Activated CD4-positive, alpha-beta T cell treated with anti-CD3 and anti-CD28 coated beads for 36 hours (primary cell): ENCODE measurements at regions not wholly inside any gene's neighbourhood (a gene's known extent, or its start where the extent isn't known, plus 50 kb on each side); places are given as distances from the start of the nearest gene placed in this dataset.
A peak's percentile ranks its signal among the peaks of the same experiment; 100 is the strongest.

ENCODE experiments used
- ATAC-seq: fragments of 200-7000 bp; cut with Tn5 transposase; one replicate; pipeline ENCODE4 v1.10.0; 2021; ENCODE audit warnings: mild to moderate bottlenecking, moderate library complexity
- CTCF ChIA-PET: fragments of 350-600 bp; sonication (Branson Sonifier 250); formaldehyde crosslinking; loops from one replicate; lab custom pipeline; 2021; ENCODE audit warnings: antibody characterized with exemption; lab: Charles Lee
- POLR2A ChIA-PET: fragments of 350-600 bp; sonication (Branson Sonifier 250); formaldehyde crosslinking; loops from one replicate; lab custom pipeline; 2021; ENCODE audit warnings: antibody characterized with exemption, inconsistent platforms; lab: Charles Lee
- DNase-seq: peaks from one replicate; pipeline ENCODE4 v3.0.0-alpha.2; 2020
- H3K27ac Mint-ChIP-seq: one replicate; pipeline ENCODE4 v1.8.0; 2021; ENCODE audit warnings: mixed read lengths
- H3K27me3 Mint-ChIP-seq: one replicate; pipeline ENCODE4 v1.8.0; 2021; ENCODE audit warnings: mixed read lengths
- H3K36me3 Mint-ChIP-seq: one replicate; pipeline ENCODE4 v1.8.0; 2021; ENCODE audit warnings: low read depth, mixed read lengths
- H3K4me1 Mint-ChIP-seq: one replicate; pipeline ENCODE4 v1.8.0; 2021; ENCODE audit warnings: mixed read lengths
- H3K4me3 Mint-ChIP-seq: one replicate; pipeline ENCODE4 v1.8.0; 2021; ENCODE audit warnings: mild to moderate bottlenecking, moderate library complexity, mixed read lengths
- H3K9me3 Mint-ChIP-seq: one replicate; pipeline ENCODE4 v1.8.0; 2021; ENCODE audit warnings: low read depth, mixed read lengths
- intact Hi-C, 2 experiments: fragments of 100-400 bp; cut with DNase I in 1 of 2; cut with micrococcal nuclease in 1 of 2; formaldehyde crosslinking; loops; one replicate each; pipeline versions ENCODE4 v1.14.2 to v1.15.1; 2022 to 2024; cut with DNase I, micrococcal nuclease

- POLR2A ChIA-PET, result no interaction called here
- no peak overlapping the region for H3K4me3 Mint-ChIP-seq
- peak; percentile 78 for DNase-seq
- H3K9me3 Mint-ChIP-seq, result no peaks in the 10 kb centered on the region
- no peaks in the 10 kb centered on the region for H3K4me1 Mint-ChIP-seq
- intact Hi-C loops, result loop anchor here in 1 of 2 experiments (5.0 kb wide), 1 partner anchor 137 kb away; no protein-coding TSS in a partner anchor
- H3K36me3 Mint-ChIP-seq, result peaks cover 2% of the 10 kb centered on the region
- ATAC-seq, result peak; percentile 74
- no peaks in the 10 kb centered on the region for H3K27me3 Mint-ChIP-seq
- no peak overlapping the region for H3K27ac Mint-ChIP-seq
- CTCF ChIA-PET, result interaction anchor here (0.6 to 1.8 kb wide), 20 partner anchors 9 to 1096 kb away, joined by 3 to 18 read pairs (median 4); no protein-coding TSS in a partner anchor
These were observed 81.1 kb downstream of the RTP5 start for GRCh38 chr2:241950413-241951315.

DNA sequence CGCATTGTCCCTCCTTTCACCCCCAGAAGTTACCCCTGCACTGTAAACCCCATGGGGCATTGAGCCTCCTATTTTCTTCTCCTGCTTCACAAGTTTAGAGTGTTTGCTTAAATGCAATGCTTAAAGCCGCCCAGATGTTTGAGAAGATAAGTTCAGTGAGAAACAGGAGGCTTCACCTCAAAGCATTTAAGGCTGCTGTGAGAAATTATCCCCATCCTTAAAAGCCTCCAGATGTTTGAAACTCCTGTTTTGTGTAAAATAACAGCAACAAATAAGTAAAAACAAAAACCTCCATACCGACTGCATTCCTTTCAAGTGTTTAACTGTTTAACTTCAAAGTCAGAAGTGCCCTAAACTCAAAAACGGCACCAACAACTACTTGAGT lies 81.8 kb downstream of the RTP5 start:
- no peak overlapping the region for H3K27ac Mint-ChIP-seq
- ChIA-PET CTCF (interaction anchor here (0.7 to 1.8 kb wide), 15 partner anchors 9 to 214 kb away, joined by 3 to 18 read pairs (median 5); no protein-coding TSS in a partner anchor), POLR2A (no interaction called here)
- H3K9me3 Mint-ChIP-seq, result no peaks in the 10 kb centered on the region
- ATAC-seq (no peak), DNase-seq (no peak)
- H3K4me1 Mint-ChIP-seq, result no peaks in the 10 kb centered on the region
- intact Hi-C loops, result loop anchor here in 1 of 2 experiments (5.0 kb wide), 1 partner anchor 136 kb away; no protein-coding TSS in a partner anchor
- no peak overlapping the region for H3K4me3 Mint-ChIP-seq
- no peaks in the 10 kb centered on the region for H3K27me3 Mint-ChIP-seq
- H3K36me3 Mint-ChIP-seq, result no peaks in the 10 kb centered on the region

GRCh38 chr2:241951920-241952319 lies 82.4 kb downstream of the RTP5 start:
- ChIA-PET CTCF (interaction anchor here (1.8 kb wide), 1 partner anchor 18 kb away, joined by 7 read pairs; no protein-coding TSS in a partner anchor), POLR2A (no interaction called here)
- no peak overlapping the region for H3K27ac Mint-ChIP-seq
- ATAC-seq (no peak), DNase-seq (no peak)
- intact Hi-C loops, result loop anchor here in 1 of 2 experiments (5.0 kb wide), 1 partner anchor 135 kb away; no protein-coding TSS in a partner anchor
- no peaks in the 10 kb centered on the region for H3K4me1 Mint-ChIP-seq
- H3K27me3 Mint-ChIP-seq, result no peaks in the 10 kb centered on the region
- no peak overlapping the region for H3K4me3 Mint-ChIP-seq
- H3K9me3 Mint-ChIP-seq, result no peaks in the 10 kb centered on the region
- H3K36me3 Mint-ChIP-seq, result peaks cover under 1% of the 10 kb centered on the region

GRCh38 chr2:241952816-241953215 lies 83.3 kb downstream of the RTP5 start:
- Mint-ChIP-seq H3K36me3 (peaks cover 2% of the 10 kb centered on the region), H3K27me3 (no peaks in the 10 kb centered on the region), H3K27ac (no peak overlapping the region), H3K4me3 (no peak overlapping the region), H3K4me1 (no peaks in the 10 kb centered on the region), H3K9me3 (no peaks in the 10 kb centered on the region)
- no peak for ATAC-seq
- no peak for DNase-seq
- intact Hi-C loops, result loop anchor here in 1 of 2 experiments (5.0 kb wide), 1 partner anchor 134 kb away; no protein-coding TSS in a partner anchor
- ChIA-PET POLR2A (no interaction called here), CTCF (interaction anchor here (0.5 to 0.8 kb wide), 2 partner anchors 15 to 18 kb away, joined by 3 read pairs; no protein-coding TSS in a partner anchor)

- H3K9me3 Mint-ChIP-seq, result no peaks in the 10 kb centered on the region
- DNase-seq (no peak), ATAC-seq (no peak)
- no peaks in the 10 kb centered on the region for H3K27me3 Mint-ChIP-seq
- H3K4me3 Mint-ChIP-seq, result no peak overlapping the region
- H3K36me3 Mint-ChIP-seq, result peaks cover 2% of the 10 kb centered on the region
- H3K27ac Mint-ChIP-seq, result no peak overlapping the region
- no peaks in the 10 kb centered on the region for H3K4me1 Mint-ChIP-seq
- intact Hi-C loops, result loop anchor here in 1 of 2 experiments (5.0 kb wide), 1 partner anchor 134 kb away; no protein-coding TSS in a partner anchor
- POLR2A ChIA-PET, result no interaction called here
- CTCF ChIA-PET, result no interaction called here
These were observed 83.9 kb downstream of the RTP5 start for GRCh38 chr2:241953324-241953928.

- H3K27me3 Mint-ChIP-seq, result no peaks in the 10 kb centered on the region
- ATAC-seq (no peak), DNase-seq (no peak)
- no peak overlapping the region for H3K4me3 Mint-ChIP-seq
- H3K36me3 Mint-ChIP-seq, result peaks cover 4% of the 10 kb centered on the region
- no peak overlapping the region for H3K27ac Mint-ChIP-seq
- no peaks in the 10 kb centered on the region for H3K9me3 Mint-ChIP-seq
- CTCF ChIA-PET, result no interaction called here
- intact Hi-C loops, result no loop called here
- POLR2A ChIA-PET, result no interaction called here
- no peaks in the 10 kb centered on the region for H3K4me1 Mint-ChIP-seq
These were observed 87.1 kb downstream of the RTP5 start for GRCh38 chr2:241956521-241957110.

DNA sequence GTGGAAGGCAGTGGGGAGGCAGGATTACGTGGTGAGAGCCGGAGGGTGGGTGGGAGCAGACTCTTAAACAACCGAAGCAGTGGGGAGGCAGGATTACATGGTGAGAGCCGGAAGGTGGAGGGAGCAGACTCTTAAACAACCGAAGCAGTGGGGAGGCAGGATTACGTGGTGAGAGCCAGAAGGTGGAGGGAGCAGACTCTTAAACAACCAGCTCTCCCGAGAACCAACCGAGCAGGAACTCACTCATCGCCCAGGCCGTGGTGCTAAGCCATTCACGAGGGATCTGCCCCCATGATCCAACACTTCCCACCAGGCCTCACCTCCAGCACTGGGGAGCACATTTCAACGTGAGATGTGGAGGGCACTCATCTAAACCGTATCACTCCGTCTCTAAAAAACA lies 87.7 kb downstream of the RTP5 start:
- Mint-ChIP-seq H3K27me3 (no peaks in the 10 kb centered on the region), H3K36me3 (peaks cover 4% of the 10 kb centered on the region), H3K4me3 (no peak overlapping the region), H3K9me3 (no peaks in the 10 kb centered on the region), H3K4me1 (peaks cover under 1% of the 10 kb centered on the region), H3K27ac (no peak overlapping the region)
- intact Hi-C loops, result no loop called here
- DNase-seq (no peak), ATAC-seq (no peak)
- POLR2A ChIA-PET, result no interaction called here
- CTCF ChIA-PET, result no interaction called here

DNA sequence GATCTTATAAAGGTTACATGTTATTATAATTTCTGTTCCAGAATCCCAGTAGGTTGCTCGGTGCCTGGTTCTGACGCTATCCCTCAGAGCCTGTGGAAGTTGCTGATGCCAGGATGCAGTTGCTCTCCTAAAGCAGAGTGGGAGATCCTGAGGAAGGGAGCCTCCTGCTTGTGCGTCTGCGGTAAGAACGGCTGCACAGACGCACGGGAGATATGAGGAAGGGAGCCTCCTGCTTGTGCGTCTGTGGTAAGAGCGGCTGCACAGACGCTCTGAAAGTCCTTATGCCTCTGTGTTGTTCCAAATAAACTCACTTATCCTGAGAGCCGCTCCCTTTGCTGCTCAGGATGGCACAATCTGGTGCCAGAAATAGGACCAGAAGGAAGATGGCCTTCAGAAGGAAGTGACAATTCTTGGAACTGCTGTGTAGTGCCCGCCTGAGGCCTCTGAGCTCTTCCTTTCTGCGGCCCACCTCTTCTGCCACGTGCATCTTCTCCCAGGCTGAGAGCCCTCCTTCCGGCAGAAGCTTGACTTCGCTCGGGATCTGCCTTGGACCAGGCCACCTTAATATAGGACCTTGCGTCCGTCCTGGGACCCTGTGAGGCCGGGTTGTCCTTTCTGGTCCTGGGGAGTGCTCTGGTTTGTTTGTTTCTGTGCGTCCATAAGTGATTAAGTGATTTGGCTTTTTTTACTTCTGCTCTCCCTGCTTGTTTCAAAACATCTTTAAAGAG lies 89.5 kb downstream of the RTP5 start:
- H3K4me1 Mint-ChIP-seq, result peaks cover 5% of the 10 kb centered on the region
- CTCF ChIA-PET, result interaction anchor here (1.8 kb wide), 1 partner anchor 8 kb away, joined by 18 read pairs; no protein-coding TSS in a partner anchor
- ATAC-seq (no peak), DNase-seq (no peak)
- no peaks in the 10 kb centered on the region for H3K9me3 Mint-ChIP-seq
- no peaks in the 10 kb centered on the region for H3K27me3 Mint-ChIP-seq
- POLR2A ChIA-PET, result no interaction called here
- H3K36me3 Mint-ChIP-seq, result peaks cover 4% of the 10 kb centered on the region
- intact Hi-C loops, result no loop called here
- H3K27ac Mint-ChIP-seq, result no peak overlapping the region
- no peak overlapping the region for H3K4me3 Mint-ChIP-seq

- Mint-ChIP-seq H3K4me3 (no peak overlapping the region), H3K27me3 (no peaks in the 10 kb centered on the region), H3K4me1 (peaks cover 8% of the 10 kb centered on the region), H3K36me3 (peaks cover 4% of the 10 kb centered on the region), H3K27ac (no peak overlapping the region), H3K9me3 (no peaks in the 10 kb centered on the region)
- CTCF ChIA-PET, result interaction anchor here (1.8 kb wide), 1 partner anchor 9 kb away, joined by 18 read pairs; no protein-coding TSS in a partner anchor
- ATAC-seq (no peak), DNase-seq (no peak)
- intact Hi-C loops, result no loop called here
- POLR2A ChIA-PET, result interaction anchor here (0.6 kb wide), 1 partner anchor 42 kb away, joined by 3 read pairs; no protein-coding TSS in a partner anchor
These were observed 90.3 kb downstream of the RTP5 start for GRCh38 chr2:241959751-241960269.

DNA sequence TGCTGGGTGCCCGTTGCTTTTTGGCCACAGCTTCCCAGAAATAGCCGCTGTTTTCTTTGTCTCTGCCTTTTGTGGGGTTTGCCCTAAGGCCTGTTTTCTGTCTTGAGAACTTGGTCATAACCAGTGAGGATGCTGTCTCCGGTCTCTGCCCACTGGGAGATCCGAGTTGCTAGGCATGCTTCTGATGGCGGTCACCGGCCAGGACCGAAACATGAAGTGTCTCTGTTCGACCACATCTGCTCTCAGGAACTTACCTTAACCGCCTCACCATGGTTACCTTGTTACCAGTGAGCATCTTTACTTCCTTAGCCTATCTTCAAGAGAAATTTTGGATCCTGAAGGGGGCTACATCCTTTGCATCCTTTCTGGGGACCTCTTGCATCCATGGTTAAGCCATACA lies 91.9 kb downstream of the RTP5 start:
- no peak for DNase-seq
- Mint-ChIP-seq H3K27me3 (no peaks in the 10 kb centered on the region), H3K9me3 (no peaks in the 10 kb centered on the region), H3K36me3 (peaks cover 4% of the 10 kb centered on the region), H3K4me3 (no peak overlapping the region), H3K4me1 (peaks cover 21% of the 10 kb centered on the region), H3K27ac (no peak overlapping the region)
- ATAC-seq, result no peak
- intact Hi-C loops, result no loop called here
- ChIA-PET CTCF (interaction anchor here (1.4 to 1.9 kb wide), 2 partner anchors 9 to 11 kb away, joined by 3 to 10 read pairs; no protein-coding TSS in a partner anchor), POLR2A (no interaction called here)
